Common myeloid progenitor, CD34-positive (primary cell): ENCODE measurements at regions not wholly inside any gene's neighbourhood (a gene's known extent, or its start where the extent isn't known, plus 50 kb on each side); places are given as distances from the start of the nearest gene placed in this dataset.

ENCODE experiments used
- CTCF ChIA-PET: fragments of 350-600 bp; sonication (Branson Sonifier 250); formaldehyde crosslinking; loops from one replicate; lab custom pipeline; 2021; ENCODE audit warnings: antibody characterized with exemption; lab: Charles Lee
- POLR2A ChIA-PET: fragments of 350-600 bp; sonication (Branson Sonifier 250); formaldehyde crosslinking; loops from one replicate; lab custom pipeline; 2021; ENCODE audit warnings: antibody characterized with exemption; lab: Charles Lee
- DNase-seq, 3 donors: peaks; one replicate each; pipeline versions ENCODE4 v3.0.0 to v3.0.0-alpha.2; 2013
- H3K27ac ChIP-seq, 2 experiments: 1 replicate in 1 of 2; 2 replicates in 1 of 2; pipeline ENCODE4 v1.7.0; 2013; ENCODE audit warnings: inconsistent platforms in 2 of 2, low read length in 2 of 2, mild to moderate bottlenecking in 2 of 2, low read depth in 1 of 2, moderate library complexity in 1 of 2; ENCODE audit not compliant: severe bottlenecking in 2 of 2, insufficient read depth in 1 of 2, poor library complexity in 1 of 2
- H3K27me3 ChIP-seq, 5 experiments: replicated peaks in 2 of 5; 1 replicate in 3 of 5; 2 replicates in 2 of 5; pipeline versions ENCODE4 v1.6.1 to v1.7.0; 2013; ENCODE audit warnings: low read length in 4 of 5, mild to moderate bottlenecking in 2 of 5, moderate library complexity in 2 of 5, inconsistent platforms in 1 of 5; ENCODE audit not compliant: insufficient read depth in 5 of 5, control insufficient read depth in 4 of 5
- H3K36me3 ChIP-seq, 4 experiments: 1 replicate in 2 of 4; 2 replicates in 2 of 4; pipeline versions ENCODE4 v1.6.1 to v1.7.0; 2013; ENCODE audit warnings: low read length in 3 of 4, control low read depth in 1 of 4, mild to moderate bottlenecking in 1 of 4; ENCODE audit not compliant: control insufficient read depth in 4 of 4, insufficient read depth in 4 of 4
- H3K4me1 ChIP-seq, 4 experiments: 1 replicate in 3 of 4; 2 replicates in 1 of 4; pipeline versions ENCODE4 v1.6.1 to v1.7.1; 2013; ENCODE audit warnings: low read length in 3 of 4, mild to moderate bottlenecking in 3 of 4, control low read depth in 1 of 4, inconsistent platforms in 1 of 4, moderate library complexity in 1 of 4; ENCODE audit not compliant: control insufficient read depth in 4 of 4, insufficient read depth in 4 of 4; ENCODE audit errors: control extremely low read depth in 1 of 4
- H3K4me3 ChIP-seq, 7 experiments: 1 replicate in 4 of 7; 2 replicates in 3 of 7; pipeline versions ENCODE4 v1.5.1 to v1.7.0; 2013; ENCODE audit warnings: mild to moderate bottlenecking in 7 of 7, low read length in 6 of 7, moderate library complexity in 6 of 7, inconsistent platforms in 2 of 7, low read depth in 2 of 7, control low read depth in 1 of 7; ENCODE audit not compliant: insufficient read depth in 4 of 7, control insufficient read depth in 1 of 7; ENCODE audit errors: extremely low read depth in 1 of 7
- H3K9me3 ChIP-seq, 5 experiments: 1 replicate in 4 of 5; 2 replicates in 1 of 5; pipeline versions ENCODE4 v1.6.1 to v1.7.1; 2013; ENCODE audit warnings: low read length in 4 of 5, mild to moderate bottlenecking in 2 of 5, inconsistent platforms in 1 of 5, low read depth in 1 of 5, moderate library complexity in 1 of 5; ENCODE audit not compliant: control insufficient read depth in 4 of 5, insufficient read depth in 2 of 5; ENCODE audit errors: control extremely low read depth in 1 of 5
- WGBS: methylation state at CpG from one replicate; pipeline ENCODE4 v1.1.5; 2013; ENCODE audit not compliant: insufficient coverage; 5-methylcytosine and 5-hydroxymethylcytosine counted together

DNA sequence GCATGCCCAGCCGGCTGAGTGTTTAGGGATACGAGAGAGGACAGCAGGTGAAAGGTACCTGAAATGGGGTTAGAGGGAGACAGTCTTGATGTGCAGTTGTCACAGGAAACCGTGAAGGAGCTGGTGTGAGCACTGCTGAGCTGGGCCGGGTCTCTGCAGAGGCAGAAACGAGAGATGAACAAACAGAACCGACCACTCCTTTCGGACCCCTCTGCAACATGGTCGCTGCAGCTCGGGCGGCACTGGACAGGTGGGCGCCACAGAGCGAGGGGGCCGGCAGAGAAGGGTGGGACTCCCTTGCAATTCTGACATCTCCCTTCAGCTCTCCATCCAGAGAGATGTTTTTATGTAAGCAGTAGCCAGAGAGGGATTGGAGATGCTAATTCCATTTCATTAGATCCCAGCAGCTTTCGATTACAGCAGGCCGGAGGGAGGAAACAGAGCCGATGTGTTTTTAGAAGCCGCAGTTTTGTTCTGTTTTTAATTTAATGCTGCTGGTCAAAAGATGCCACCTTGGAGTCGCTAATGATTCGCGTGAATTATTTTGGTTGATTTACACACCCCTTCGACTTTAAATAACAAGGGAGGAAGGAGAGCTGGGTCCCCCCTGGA, 86.3 kb upstream of the RPL38 start:
- Histone ChIP-seq H3K9me3 (peaks cover 0 to 5% (median 0%) of the 10 kb centered on the region in 5 experiments), H3K4me1 (peaks cover 0 to 6% (median under 1%) of the 10 kb centered on the region in 4 experiments), H3K4me3 (no peak overlapping the region), H3K27ac (no peak overlapping the region), H3K36me3 (no peaks in the 10 kb centered on the region), H3K27me3 (peaks cover 0 to 44% (median 15%) of the 10 kb centered on the region in 5 experiments)
- ChIA-PET POLR2A (no interaction called here), CTCF (no interaction called here)
- 79% methylated on average over 19 of the region's 21 CpGs for WGBS
- DNase-seq: no peak

GRCh38 chr17:74117999-74118421, 85.5 kb upstream of the RPL38 start:
- peaks cover 0 to 41% (median 15%) of the 10 kb centered on the region in 5 experiments for H3K27me3 ChIP-seq
- WGBS: 92% methylated on average over 5 of the region's 5 CpGs
- no peaks in the 10 kb centered on the region for H3K36me3 ChIP-seq
- H3K9me3 ChIP-seq: peaks cover 0 to 5% (median 0%) of the 10 kb centered on the region in 5 experiments
- no peak overlapping the region for H3K4me3 ChIP-seq
- no peak for DNase-seq
- H3K27ac ChIP-seq: no peak overlapping the region
- peaks cover 0 to 6% (median under 1%) of the 10 kb centered on the region in 4 experiments for H3K4me1 ChIP-seq
- POLR2A ChIA-PET: no interaction called here
- CTCF ChIA-PET: interaction anchor here (0.9 to 1.8 kb wide), 3 partner anchors 9 to 58 kb away, joined by 3 to 8 read pairs (median 3); no protein-coding TSS in a partner anchor

- WGBS: 56% methylated on average over 7 of the region's 8 CpGs
- POLR2A ChIA-PET: no interaction called here
- Histone ChIP-seq H3K27ac (no peak overlapping the region), H3K4me1 (peaks cover 0 to 6% (median under 1%) of the 10 kb centered on the region in 4 experiments), H3K9me3 (peaks cover 0 to 5% (median 0%) of the 10 kb centered on the region in 5 experiments), H3K4me3 (no peak overlapping the region), H3K36me3 (no peaks in the 10 kb centered on the region), H3K27me3 (peaks cover 0 to 41% (median 15%) of the 10 kb centered on the region in 5 experiments)
- CTCF ChIA-PET: interaction anchor here (0.9 to 1.8 kb wide), 3 partner anchors 9 to 57 kb away, joined by 3 to 8 read pairs (median 3); no protein-coding TSS in a partner anchor
- no peak for DNase-seq
Measured at GRCh38 chr17:74118504-74118903, 85.0 kb upstream of the RPL38 start.

- ChIA-PET CTCF (interaction anchor here (1.2 to 1.8 kb wide), 2 partner anchors 10 to 12 kb away, joined by 3 to 8 read pairs; no protein-coding TSS in a partner anchor), POLR2A (no interaction called here)
- peaks cover 0 to 5% (median 0%) of the 10 kb centered on the region in 5 experiments for H3K9me3 ChIP-seq
- H3K27ac ChIP-seq: no peak overlapping the region
- no peaks in the 10 kb centered on the region for H3K36me3 ChIP-seq
- DNase-seq: no peak
- no peak overlapping the region for H3K4me3 ChIP-seq
- WGBS: 96% methylated on average over 16 of the region's 16 CpGs
- H3K4me1 ChIP-seq: peaks cover 0 to 6% (median under 1%) of the 10 kb centered on the region in 4 experiments
- H3K27me3 ChIP-seq: peaks cover 0 to 41% (median 15%) of the 10 kb centered on the region in 5 experiments
Measured at GRCh38 chr17:74119049-74119580, 84.4 kb upstream of the RPL38 start.

DNA sequence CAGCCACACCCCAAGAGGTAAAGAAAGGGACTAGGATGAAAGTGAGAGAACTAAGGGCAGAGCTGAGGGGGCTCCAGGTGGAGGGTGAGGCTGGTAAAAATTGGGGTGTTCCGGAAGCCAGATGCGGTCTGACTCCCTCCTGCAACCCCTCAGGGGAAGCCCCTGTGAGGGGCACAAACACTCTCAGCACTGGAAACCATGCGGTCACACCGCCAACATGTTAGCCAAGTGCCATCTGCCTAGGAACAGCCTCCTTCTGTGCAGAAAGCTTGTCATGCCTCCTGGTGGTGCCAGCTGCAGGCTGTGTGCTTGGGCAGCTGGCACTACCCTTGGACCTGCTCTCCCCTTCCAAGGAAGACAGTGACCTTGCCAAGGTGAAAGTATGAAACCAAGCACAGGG, 83.5 kb upstream of the RPL38 start:
- ChIA-PET CTCF (interaction anchor here (0.9 to 1.8 kb wide), 2 partner anchors 11 to 82 kb away, joined by 3 to 8 read pairs; no protein-coding TSS in a partner anchor), POLR2A (no interaction called here)
- Histone ChIP-seq H3K27me3 (peaks cover 0 to 35% (median 15%) of the 10 kb centered on the region in 5 experiments), H3K36me3 (no peaks in the 10 kb centered on the region), H3K4me3 (no peak overlapping the region), H3K4me1 (peaks cover 0 to 6% (median under 1%) of the 10 kb centered on the region in 4 experiments), H3K9me3 (peaks cover 0 to 5% (median 0%) of the 10 kb centered on the region in 5 experiments), H3K27ac (no peak overlapping the region)
- WGBS: 100% methylated on average over 4 of the region's 4 CpGs
- no peak for DNase-seq

GRCh38 chr17:74123350-74123749, 80.1 kb upstream of the RPL38 start:
- ChIA-PET CTCF (no interaction called here), POLR2A (no interaction called here)
- Histone ChIP-seq H3K27me3 (peaks cover 0 to 7% (median 2%) of the 10 kb centered on the region in 5 experiments), H3K4me3 (no peak overlapping the region), H3K27ac (no peak overlapping the region), H3K36me3 (no peaks in the 10 kb centered on the region), H3K9me3 (peaks cover 0 to 5% (median 0%) of the 10 kb centered on the region in 5 experiments), H3K4me1 (peaks cover 0 to 6% (median under 1%) of the 10 kb centered on the region in 4 experiments)
- DNase-seq: no peak
